ENCODE measurements at regions not wholly inside any gene's neighbourhood (a gene's known extent, or its start where the extent isn't known, plus 50 kb on each side); places are given as distances from the start of the nearest gene placed in this dataset.

GRCh38 chr4:152029631-152030030 is 268.8 kb upstream of the GATB start:
- no peaks in the 10 kb centered on the region for H3K4me1 ChIP-seq (ENCODE audit: control insufficient read depth in 5 of 5, insufficient read depth in 5 of 5, low read length in 5 of 5)

GRCh38 chr4:152028131-152028530 is 267.3 kb upstream of the GATB start:
- H3K9ac ChIP-seq (ENCODE audit: low read length in 5 of 5) = no peak overlapping the region
- H3K4me3 ChIP-seq (ENCODE audit: low read depth in 1 of 5, low read length in 5 of 5) = no peak overlapping the region
- no peaks in the 10 kb centered on the region for H3K27me3 ChIP-seq (ENCODE audit: control insufficient read depth in 5 of 5, insufficient read depth in 4 of 5, low read length in 5 of 5)
- no peaks in the 10 kb centered on the region for H3K9me3 ChIP-seq (ENCODE audit: control insufficient read depth in 5 of 5, low read length in 5 of 5)
- no peaks in the 10 kb centered on the region for H3K4me1 ChIP-seq (ENCODE audit: control insufficient read depth in 5 of 5, insufficient read depth in 5 of 5, low read length in 5 of 5)
- no peaks in the 10 kb centered on the region for H3K36me3 ChIP-seq (ENCODE audit: control insufficient read depth in 5 of 5, insufficient read depth in 5 of 5, low read length in 5 of 5)
- no peak overlapping the region for H3K27ac ChIP-seq (ENCODE audit: low read depth, low read length)

More at GRCh38 chr4:152029631-152030030, 268.8 kb upstream of the GATB start:
- Histone ChIP-seq H3K4me3 (ENCODE audit: low read depth in 1 of 5, low read length in 5 of 5) (no peak overlapping the region), H3K27ac (ENCODE audit: low read depth, low read length) (no peak overlapping the region), H3K9me3 (ENCODE audit: control insufficient read depth in 5 of 5, low read length in 5 of 5) (no peaks in the 10 kb centered on the region), H3K36me3 (ENCODE audit: control insufficient read depth in 5 of 5, insufficient read depth in 5 of 5, low read length in 5 of 5) (no peaks in the 10 kb centered on the region), H3K9ac (ENCODE audit: low read length in 5 of 5) (no peak overlapping the region), H3K27me3 (ENCODE audit: control insufficient read depth in 5 of 5, insufficient read depth in 4 of 5, low read length in 5 of 5) (no peaks in the 10 kb centered on the region)

GRCh38 chr4:152024881-152025280 is 264.1 kb upstream of the GATB start:
- Histone ChIP-seq H3K9me3 (ENCODE audit: control insufficient read depth in 5 of 5, low read length in 5 of 5) (no peaks in the 10 kb centered on the region), H3K4me3 (ENCODE audit: low read depth in 1 of 5, low read length in 5 of 5) (no peak overlapping the region), H3K9ac (ENCODE audit: low read length in 5 of 5) (no peak overlapping the region), H3K36me3 (ENCODE audit: control insufficient read depth in 5 of 5, insufficient read depth in 5 of 5, low read length in 5 of 5) (no peaks in the 10 kb centered on the region), H3K4me1 (ENCODE audit: control insufficient read depth in 5 of 5, insufficient read depth in 5 of 5, low read length in 5 of 5) (no peaks in the 10 kb centered on the region), H3K27ac (ENCODE audit: low read depth, low read length) (no peak overlapping the region), H3K27me3 (ENCODE audit: control insufficient read depth in 5 of 5, insufficient read depth in 4 of 5, low read length in 5 of 5) (no peaks in the 10 kb centered on the region)

- H3K4me1 ChIP-seq (ENCODE audit: control insufficient read depth in 5 of 5, insufficient read depth in 5 of 5, low read length in 5 of 5) = no peaks in the 10 kb centered on the region
- no peaks in the 10 kb centered on the region for H3K27me3 ChIP-seq (ENCODE audit: control insufficient read depth in 5 of 5, insufficient read depth in 4 of 5, low read length in 5 of 5)
- no peak overlapping the region for H3K27ac ChIP-seq (ENCODE audit: low read depth, low read length)
- no peak overlapping the region for H3K9ac ChIP-seq (ENCODE audit: low read length in 5 of 5)
- no peaks in the 10 kb centered on the region for H3K9me3 ChIP-seq (ENCODE audit: control insufficient read depth in 5 of 5, low read length in 5 of 5)
- no peaks in the 10 kb centered on the region for H3K36me3 ChIP-seq (ENCODE audit: control insufficient read depth in 5 of 5, insufficient read depth in 5 of 5, low read length in 5 of 5)
- no peak overlapping the region for H3K4me3 ChIP-seq (ENCODE audit: low read depth in 1 of 5, low read length in 5 of 5)
Observed at GRCh38 chr4:152023674-152024073, 262.9 kb upstream of the GATB start.

- Histone ChIP-seq H3K4me1 (ENCODE audit: control insufficient read depth in 5 of 5, insufficient read depth in 5 of 5, low read length in 5 of 5) (no peaks in the 10 kb centered on the region), H3K27ac (ENCODE audit: low read depth, low read length) (no peak overlapping the region), H3K9me3 (ENCODE audit: control insufficient read depth in 5 of 5, low read length in 5 of 5) (no peaks in the 10 kb centered on the region), H3K4me3 (ENCODE audit: low read depth in 1 of 5, low read length in 5 of 5) (no peak overlapping the region), H3K9ac (ENCODE audit: low read length in 5 of 5) (no peak overlapping the region), H3K36me3 (ENCODE audit: control insufficient read depth in 5 of 5, insufficient read depth in 5 of 5, low read length in 5 of 5) (no peaks in the 10 kb centered on the region), H3K27me3 (ENCODE audit: control insufficient read depth in 5 of 5, insufficient read depth in 4 of 5, low read length in 5 of 5) (no peaks in the 10 kb centered on the region)
Observed at GRCh38 chr4:152022543-152022942, 261.7 kb upstream of the GATB start.

GRCh38 chr4:152021788-152022438 is 261.1 kb upstream of the GATB start:
- Histone ChIP-seq H3K4me1 (ENCODE audit: control insufficient read depth in 5 of 5, insufficient read depth in 5 of 5, low read length in 5 of 5) (no peaks in the 10 kb centered on the region), H3K9ac (ENCODE audit: low read length in 5 of 5) (no peak overlapping the region), H3K27me3 (ENCODE audit: control insufficient read depth in 5 of 5, insufficient read depth in 4 of 5, low read length in 5 of 5) (no peaks in the 10 kb centered on the region), H3K36me3 (ENCODE audit: control insufficient read depth in 5 of 5, insufficient read depth in 5 of 5, low read length in 5 of 5) (no peaks in the 10 kb centered on the region), H3K9me3 (ENCODE audit: control insufficient read depth in 5 of 5, low read length in 5 of 5) (no peaks in the 10 kb centered on the region), H3K27ac (ENCODE audit: low read depth, low read length) (no peak overlapping the region), H3K4me3 (ENCODE audit: low read depth in 1 of 5, low read length in 5 of 5) (no peak overlapping the region)

- Histone ChIP-seq H3K4me1 (ENCODE audit: control insufficient read depth in 5 of 5, insufficient read depth in 5 of 5, low read length in 5 of 5) (no peaks in the 10 kb centered on the region), H3K27ac (ENCODE audit: low read depth, low read length) (no peak overlapping the region), H3K4me3 (ENCODE audit: low read depth in 1 of 5, low read length in 5 of 5) (no peak overlapping the region), H3K36me3 (ENCODE audit: control insufficient read depth in 5 of 5, insufficient read depth in 5 of 5, low read length in 5 of 5) (no peaks in the 10 kb centered on the region), H3K27me3 (ENCODE audit: control insufficient read depth in 5 of 5, insufficient read depth in 4 of 5, low read length in 5 of 5) (no peaks in the 10 kb centered on the region), H3K9me3 (ENCODE audit: control insufficient read depth in 5 of 5, low read length in 5 of 5) (no peaks in the 10 kb centered on the region), H3K9ac (ENCODE audit: low read length in 5 of 5) (no peak overlapping the region)
Observed at GRCh38 chr4:152020073-152020472, 259.3 kb upstream of the GATB start.

- no peak overlapping the region for H3K27ac ChIP-seq (ENCODE audit: low read depth, low read length)
- H3K36me3 ChIP-seq (ENCODE audit: control insufficient read depth in 5 of 5, insufficient read depth in 5 of 5, low read length in 5 of 5) = no peaks in the 10 kb centered on the region
- H3K27me3 ChIP-seq (ENCODE audit: control insufficient read depth in 5 of 5, insufficient read depth in 4 of 5, low read length in 5 of 5) = no peaks in the 10 kb centered on the region
Observed at GRCh38 chr4:152016303-152016620, 255.5 kb upstream of the GATB start.

GRCh38 chr4:152015597-152016302 is 254.9 kb upstream of the GATB start:
- Histone ChIP-seq H3K4me3 (ENCODE audit: low read depth in 1 of 5, low read length in 5 of 5) (no peak overlapping the region), H3K27ac (ENCODE audit: low read depth, low read length) (no peak overlapping the region), H3K9me3 (ENCODE audit: control insufficient read depth in 5 of 5, low read length in 5 of 5) (peaks cover 0 to 8% (median 6%) of the 10 kb centered on the region in 5 donors), H3K4me1 (ENCODE audit: control insufficient read depth in 5 of 5, insufficient read depth in 5 of 5, low read length in 5 of 5) (no peaks in the 10 kb centered on the region), H3K27me3 (ENCODE audit: control insufficient read depth in 5 of 5, insufficient read depth in 4 of 5, low read length in 5 of 5) (no peaks in the 10 kb centered on the region), H3K9ac (ENCODE audit: low read length in 5 of 5) (no peak overlapping the region), H3K36me3 (ENCODE audit: control insufficient read depth in 5 of 5, insufficient read depth in 5 of 5, low read length in 5 of 5) (no peaks in the 10 kb centered on the region)

More at GRCh38 chr4:152016303-152016620, 255.5 kb upstream of the GATB start:
- Histone ChIP-seq H3K4me3 (ENCODE audit: low read depth in 1 of 5, low read length in 5 of 5) (no peak overlapping the region), H3K9ac (ENCODE audit: low read length in 5 of 5) (no peak overlapping the region), H3K9me3 (ENCODE audit: control insufficient read depth in 5 of 5, low read length in 5 of 5) (peaks cover 0 to 8% (median 6%) of the 10 kb centered on the region in 5 donors), H3K4me1 (ENCODE audit: control insufficient read depth in 5 of 5, insufficient read depth in 5 of 5, low read length in 5 of 5) (no peaks in the 10 kb centered on the region)

- peaks cover 0 to 8% (median 6%) of the 10 kb centered on the region in 5 donors for H3K9me3 ChIP-seq (ENCODE audit: control insufficient read depth in 5 of 5, low read length in 5 of 5)
- no peaks in the 10 kb centered on the region for H3K27me3 ChIP-seq (ENCODE audit: control insufficient read depth in 5 of 5, insufficient read depth in 4 of 5, low read length in 5 of 5)
- no peak overlapping the region for H3K4me3 ChIP-seq (ENCODE audit: low read depth in 1 of 5, low read length in 5 of 5)
- H3K9ac ChIP-seq (ENCODE audit: low read length in 5 of 5) = no peak overlapping the region
- no peak overlapping the region for H3K27ac ChIP-seq (ENCODE audit: low read depth, low read length)
- peaks cover 0 to 6% (median 0%) of the 10 kb centered on the region in 5 donors for H3K4me1 ChIP-seq (ENCODE audit: control insufficient read depth in 5 of 5, insufficient read depth in 5 of 5, low read length in 5 of 5)
- H3K36me3 ChIP-seq (ENCODE audit: control insufficient read depth in 5 of 5, insufficient read depth in 5 of 5, low read length in 5 of 5) = no peaks in the 10 kb centered on the region
Observed at GRCh38 chr4:152014280-152014679, 253.5 kb upstream of the GATB start.

Measured in subcutaneous abdominal adipose tissue (tissue), 5 donors.